H9 (cell line): ENCODE measurements at regions not wholly inside any gene's neighbourhood (a gene's known extent, or its start where the extent isn't known, plus 50 kb on each side); places are given as distances from the start of the nearest gene placed in this dataset.

Experiments used
- DNase-seq: peaks from one replicate; pipeline ENCODE4 v3.0.0-alpha.2; 2017
- H2AFZ ChIP-seq: one replicate; pipeline ENCODE4 v1.6.1; 2013; ENCODE audit warnings: mild to moderate bottlenecking, low read length, control low read depth, moderate library complexity
- H2AK5ac ChIP-seq: 2 replicates; pipeline ENCODE4 v1.6.1; 2013; ENCODE audit warnings: low read length, control low read depth, mixed read lengths; ENCODE audit not compliant: insufficient read length
- H2BK120ac ChIP-seq: one replicate; pipeline ENCODE4 v1.6.1; 2013; ENCODE audit warnings: low read depth, mild to moderate bottlenecking, low read length, control low read depth, inconsistent platforms; ENCODE audit not compliant: poor library complexity, severe bottlenecking
- H2BK12ac ChIP-seq: 2 replicates; pipeline ENCODE4 v1.6.1; 2013; ENCODE audit warnings: low read length, control low read depth, mixed read lengths, low read depth; ENCODE audit not compliant: insufficient read length
- H2BK15ac ChIP-seq: 2 replicates; pipeline ENCODE4 v1.6.1; 2013; ENCODE audit warnings: low read depth, low read length, control low read depth
- H2BK20ac ChIP-seq: one replicate; pipeline ENCODE4 v1.6.1; 2013; ENCODE audit warnings: low read depth, mild to moderate bottlenecking, low read length, control low read depth, inconsistent platforms; ENCODE audit not compliant: poor library complexity, severe bottlenecking
- H2BK5ac ChIP-seq: 2 replicates; pipeline ENCODE4 v1.6.1; 2013; ENCODE audit warnings: low read length, control low read depth, mixed read lengths; ENCODE audit not compliant: insufficient read length
- H3K14ac ChIP-seq: 2 replicates; pipeline ENCODE4 v1.6.1; 2013; ENCODE audit warnings: low read length, control low read depth; ENCODE audit not compliant: insufficient read depth
- H3K18ac ChIP-seq: 2 replicates; pipeline ENCODE4 v1.6.1; 2013; ENCODE audit warnings: low read depth, mild to moderate bottlenecking, mixed read lengths, low read length, control low read depth; ENCODE audit not compliant: insufficient read length
- H3K23ac ChIP-seq: 2 replicates; pipeline ENCODE4 v1.6.1; 2013; ENCODE audit warnings: low read length, control low read depth, mixed read lengths, low read depth; ENCODE audit not compliant: insufficient read length
- H3K23me2 ChIP-seq: 2 replicates; pipeline ENCODE4 v1.6.1; 2013; ENCODE audit warnings: low read depth, mild to moderate bottlenecking, mixed read lengths, low read length, control low read depth; ENCODE audit not compliant: insufficient read length, poor library complexity, severe bottlenecking
- H3K27ac ChIP-seq: 2 replicates; pipeline ENCODE4 v1.5.1; 2013; ENCODE audit warnings: low read length, control low read depth, mixed read lengths, low read depth; ENCODE audit not compliant: insufficient read length
- H3K27me3 ChIP-seq: 2 replicates; pipeline ENCODE4 v1.6.1; 2013; ENCODE audit warnings: low read length, control low read depth, inconsistent platforms; ENCODE audit not compliant: insufficient read depth
- H3K4ac ChIP-seq: 2 replicates; pipeline ENCODE4 v1.6.1; 2013; ENCODE audit warnings: low read depth, mild to moderate bottlenecking, control low read depth, inconsistent platforms, low read length, moderate library complexity
- H3K4me1 ChIP-seq: 2 replicates; pipeline ENCODE4 v1.6.1; 2013; ENCODE audit warnings: low read length, control low read depth, inconsistent platforms; ENCODE audit not compliant: insufficient read depth
- H3K4me2 ChIP-seq: 2 replicates; pipeline ENCODE4 v1.6.1; 2013; ENCODE audit warnings: low read length, control low read depth, mixed read lengths; ENCODE audit not compliant: insufficient read length, insufficient read depth
- H3K56ac ChIP-seq: 2 replicates; pipeline ENCODE4 v1.6.1; 2013; ENCODE audit warnings: low read depth, mild to moderate bottlenecking, mixed read lengths, low read length, control low read depth; ENCODE audit not compliant: insufficient read length
- H3K79me1 ChIP-seq: 2 replicates; pipeline ENCODE4 v1.6.1; 2013; ENCODE audit warnings: low read depth, mild to moderate bottlenecking, moderate library complexity, low read length, control low read depth, inconsistent platforms; ENCODE audit not compliant: insufficient read depth, poor library complexity, severe bottlenecking
- H3K79me2 ChIP-seq: 2 replicates; pipeline ENCODE4 v1.6.1; 2013; ENCODE audit warnings: low read length, control low read depth, inconsistent platforms; ENCODE audit not compliant: insufficient read depth
- H3K9ac ChIP-seq: 2 replicates; pipeline ENCODE4 v1.6.1; 2013; ENCODE audit warnings: low read length, control low read depth, mixed read lengths; ENCODE audit not compliant: insufficient read length; ENCODE audit errors: extremely low read depth
- H3K9me3 ChIP-seq: one replicate; pipeline ENCODE4 v1.6.1; 2013; ENCODE audit warnings: low read depth, low read length, inconsistent platforms; ENCODE audit not compliant: control insufficient read depth
- H3T11ph ChIP-seq: one replicate; pipeline ENCODE4 v1.6.1; 2013; ENCODE audit warnings: mild to moderate bottlenecking, low read length, control low read depth, inconsistent platforms
- H4K20me1 ChIP-seq: one replicate; pipeline ENCODE4 v1.6.1; 2013; ENCODE audit not compliant: control insufficient read depth, insufficient read length, insufficient read depth
- H4K5ac ChIP-seq: 2 replicates; pipeline ENCODE4 v1.6.1; 2013; ENCODE audit warnings: low read depth, mild to moderate bottlenecking, mixed read lengths, low read length, control low read depth; ENCODE audit not compliant: insufficient read length
- H4K8ac ChIP-seq: replicated peaks from 2 replicates; pipeline ENCODE4 v1.6.1; 2013; ENCODE audit warnings: low read length, control low read depth, mixed read lengths, low read depth; ENCODE audit not compliant: insufficient read length
- H4K91ac ChIP-seq: 2 replicates; pipeline ENCODE4 v1.6.1; 2013; ENCODE audit warnings: low read depth, mild to moderate bottlenecking, moderate library complexity, mixed read lengths, low read length, control low read depth; ENCODE audit not compliant: insufficient read length
- H3K27ac Mint-ChIP-seq, 3 experiments: 2 replicates in 2 of 3; 3 replicates in 1 of 3; pipeline ENCODE4 v1.8.0; 2020 to 2021; ENCODE audit warnings: mixed read lengths in 3 of 3, mild to moderate bottlenecking in 1 of 3, moderate library complexity in 1 of 3
- H3K27me3 Mint-ChIP-seq: 2 replicates; pipeline ENCODE4 v1.8.0; 2021; ENCODE audit warnings: low read depth, mild to moderate bottlenecking, moderate library complexity, mixed read lengths
- H3K36me3 Mint-ChIP-seq, 3 experiments: 2 replicates in 2 of 3; 3 replicates in 1 of 3; pipeline ENCODE4 v1.8.0; 2020 to 2021; ENCODE audit warnings: low read depth in 3 of 3, mixed read lengths in 3 of 3; ENCODE audit not compliant: insufficient read depth in 1 of 3
- H3K4me1 Mint-ChIP-seq, 2 experiments: 2 replicates each; pipeline ENCODE4 v1.8.0; 2020; ENCODE audit warnings: mixed read lengths in 2 of 2
- H3K4me3 Mint-ChIP-seq, 2 experiments: 2 replicates in 1 of 2; 3 replicates in 1 of 2; pipeline ENCODE4 v1.8.0; 2020 to 2021; ENCODE audit warnings: mild to moderate bottlenecking in 2 of 2, mixed read lengths in 2 of 2, moderate library complexity in 1 of 2
- H3K9me3 Mint-ChIP-seq, 2 experiments: 2 replicates in 1 of 2; 3 replicates in 1 of 2; pipeline ENCODE4 v1.8.0; 2020; ENCODE audit warnings: mild to moderate bottlenecking in 2 of 2, mixed read lengths in 2 of 2, moderate library complexity in 1 of 2
- CTCF ChIP-seq: fragments of 200-600 bp; sonication (generic); conservative IDR thresholded peaks from 3 replicates; pipeline ENCODE4 v1.8.0; 2021; ENCODE audit warnings: antibody characterized with exemption, mild to moderate bottlenecking
- WGBS: extraction: QIAGEN DNeasy Blood & Tissue Kit; methylation state at CpG from one replicate; pipeline ENCODE4 v1.1.7; 2013; ENCODE audit warnings: missing lambda C conversion rate, low lambda C conversion rate, mixed read lengths; ENCODE audit not compliant: insufficient read length; ENCODE audit errors: extremely low coverage; 5-methylcytosine and 5-hydroxymethylcytosine counted together

- Histone ChIP-seq H3K4me1 (no peaks in the 10 kb centered on the region), H2BK120ac (no peak overlapping the region), H2AFZ (no peak overlapping the region), H4K91ac (no peak overlapping the region), H2BK15ac (no peak overlapping the region), H2AK5ac (no peak overlapping the region), H3K79me2 (no peaks in the 10 kb centered on the region), H3K4ac (no peak overlapping the region), H3K27ac (no peak overlapping the region), H3K23ac (no peak overlapping the region), H3K4me2 (no peak overlapping the region), H4K20me1 (no peaks in the 10 kb centered on the region), H3K18ac (no peak overlapping the region), H2BK20ac (no peak overlapping the region), H3K56ac (no peak overlapping the region), H3K79me1 (no peaks in the 10 kb centered on the region), H2BK5ac (no peak overlapping the region), H4K5ac (no peak overlapping the region), H3K9me3 (no peaks in the 10 kb centered on the region), H3K23me2 (no peaks in the 10 kb centered on the region), H2BK12ac (no peak overlapping the region), H3K9ac (no peak overlapping the region), H3K14ac (no peak overlapping the region), H4K8ac (no peak overlapping the region), H3T11ph (no peak overlapping the region), H3K27me3 (no peaks in the 10 kb centered on the region)
- DNase-seq = no peak
- no peaks in the 10 kb centered on the region for H3K27me3 Mint-ChIP-seq
- no peak for TF ChIP-seq CTCF
- no peak overlapping the region for H3K4me3 Mint-ChIP-seq
- no CpG with 5 or more reads among the region's 3 CpGs for WGBS
- H3K9me3 Mint-ChIP-seq = no peaks in the 10 kb centered on the region; a peak in 1 of 5 replicates
- no peak overlapping the region for H3K27ac Mint-ChIP-seq
- no peaks in the 10 kb centered on the region; a peak in 2 of 7 replicates for H3K36me3 Mint-ChIP-seq
- H3K4me1 Mint-ChIP-seq = no peaks in the 10 kb centered on the region
These were observed 358.1 kb upstream of the SYT4 start for GRCh38 chr18:43635397-43635796.
